GM13977 (cell line): ENCODE measurements at regions not wholly inside any gene's neighbourhood (a gene's known extent, or its start where the extent isn't known, plus 50 kb on each side); places are given as distances from the start of the nearest gene placed in this dataset.

Source experiments
- DNase-seq: peaks from one replicate; pipeline ENCODE4 v3.0.0; 2012; ENCODE audit warnings: low spot score
- in situ Hi-C: fragments of 300-500 bp; cut with MboI; formaldehyde crosslinking; loops from one replicate; pipeline ENCODE4 v1.12.0; 2022; ENCODE audit warnings: low sequenced_read_pairs, low pct_unique_long_range_greater_than_20kb, mixed read lengths, inconsistent platforms; ENCODE audit not compliant: unreplicated experiment
- TF ChIP-seq, protein P1 (sequence below): IDR thresholded peaks from 2 replicates; pipeline ENCODE4 v1.5.1; 2012; ENCODE audit warnings: mild to moderate bottlenecking, control low read depth; ENCODE audit not compliant: insufficient read depth; ENCODE audit errors: extremely low read depth, missing control alignments

DNA sequence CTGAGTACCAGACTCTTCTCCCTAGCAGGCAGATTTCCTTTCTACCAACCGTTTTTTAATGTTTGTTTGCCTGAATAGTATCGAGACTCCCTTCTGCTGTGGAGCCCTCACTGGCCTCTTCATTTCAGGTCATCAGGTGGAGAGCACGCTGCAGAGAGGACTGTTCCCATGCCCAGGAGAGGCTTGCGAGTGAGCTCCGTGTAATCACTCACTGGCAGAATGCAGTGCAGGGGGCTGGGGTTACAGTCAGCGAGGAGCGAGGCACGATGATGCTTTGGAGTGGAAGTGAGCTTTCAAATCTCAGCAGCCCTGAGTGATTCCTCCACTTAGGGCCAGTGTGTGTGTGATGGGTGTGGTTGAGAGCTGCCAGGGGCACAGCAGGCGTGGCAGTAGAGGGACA is 385.2 kb downstream of the SHQ1 start:
- no peak for DNase-seq
- in situ Hi-C loops = no loop called here
- TF ChIP-seq, protein P1, sequence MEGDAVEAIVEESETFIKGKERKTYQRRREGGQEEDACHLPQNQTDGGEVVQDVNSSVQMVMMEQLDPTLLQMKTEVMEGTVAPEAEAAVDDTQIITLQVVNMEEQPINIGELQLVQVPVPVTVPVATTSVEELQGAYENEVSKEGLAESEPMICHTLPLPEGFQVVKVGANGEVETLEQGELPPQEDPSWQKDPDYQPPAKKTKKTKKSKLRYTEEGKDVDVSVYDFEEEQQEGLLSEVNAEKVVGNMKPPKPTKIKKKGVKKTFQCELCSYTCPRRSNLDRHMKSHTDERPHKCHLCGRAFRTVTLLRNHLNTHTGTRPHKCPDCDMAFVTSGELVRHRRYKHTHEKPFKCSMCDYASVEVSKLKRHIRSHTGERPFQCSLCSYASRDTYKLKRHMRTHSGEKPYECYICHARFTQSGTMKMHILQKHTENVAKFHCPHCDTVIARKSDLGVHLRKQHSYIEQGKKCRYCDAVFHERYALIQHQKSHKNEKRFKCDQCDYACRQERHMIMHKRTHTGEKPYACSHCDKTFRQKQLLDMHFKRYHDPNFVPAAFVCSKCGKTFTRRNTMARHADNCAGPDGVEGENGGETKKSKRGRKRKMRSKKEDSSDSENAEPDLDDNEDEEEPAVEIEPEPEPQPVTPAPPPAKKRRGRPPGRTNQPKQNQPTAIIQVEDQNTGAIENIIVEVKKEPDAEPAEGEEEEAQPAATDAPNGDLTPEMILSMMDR = no peak

DNA sequence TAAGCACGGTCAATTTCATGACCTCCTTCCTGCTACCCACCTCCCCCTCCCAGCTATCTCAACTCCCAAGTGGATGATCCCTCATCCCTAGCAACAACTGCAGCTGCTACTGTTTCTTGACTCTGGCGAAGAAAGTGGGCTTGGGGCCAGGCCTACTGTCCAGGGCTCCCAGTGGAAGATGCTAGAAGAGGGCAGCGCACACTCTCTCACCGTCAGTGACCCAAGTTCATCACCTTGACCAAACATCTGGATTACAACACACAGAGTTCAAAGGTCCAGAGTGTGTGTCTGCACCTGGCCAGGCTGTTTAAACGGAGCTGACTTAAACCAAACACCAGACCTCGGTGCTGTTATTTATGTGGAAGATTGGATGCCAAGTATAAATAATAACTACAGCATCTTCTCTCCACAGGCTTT is 385.6 kb downstream of the SHQ1 start:
- in situ Hi-C loops = no loop called here
- DNase-seq = no peak
- TF ChIP-seq, protein P1 = no peak

DNA sequence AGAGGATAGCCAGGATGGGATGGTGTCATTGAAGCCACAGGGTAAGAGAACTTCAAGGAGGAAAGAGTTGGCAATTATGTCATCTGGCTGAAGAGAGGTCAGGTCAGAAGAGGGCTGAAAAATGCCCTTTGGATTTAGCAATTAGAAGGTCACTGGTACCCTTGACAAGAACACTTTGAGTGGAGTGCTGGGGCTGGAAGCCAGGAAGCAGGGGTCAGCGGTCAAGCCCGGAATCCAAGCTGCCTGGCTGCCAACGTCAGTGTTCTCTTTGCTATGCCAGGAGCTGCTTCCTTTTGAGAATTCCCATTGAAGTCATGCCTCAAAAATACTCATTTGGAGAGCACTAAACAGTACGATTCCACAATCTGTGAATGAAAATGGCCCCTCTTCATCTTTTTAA is 386.5 kb downstream of the SHQ1 start:
- DNase-seq = no peak
- in situ Hi-C loops = no loop called here
- TF ChIP-seq, protein P1 = no peak

DNA sequence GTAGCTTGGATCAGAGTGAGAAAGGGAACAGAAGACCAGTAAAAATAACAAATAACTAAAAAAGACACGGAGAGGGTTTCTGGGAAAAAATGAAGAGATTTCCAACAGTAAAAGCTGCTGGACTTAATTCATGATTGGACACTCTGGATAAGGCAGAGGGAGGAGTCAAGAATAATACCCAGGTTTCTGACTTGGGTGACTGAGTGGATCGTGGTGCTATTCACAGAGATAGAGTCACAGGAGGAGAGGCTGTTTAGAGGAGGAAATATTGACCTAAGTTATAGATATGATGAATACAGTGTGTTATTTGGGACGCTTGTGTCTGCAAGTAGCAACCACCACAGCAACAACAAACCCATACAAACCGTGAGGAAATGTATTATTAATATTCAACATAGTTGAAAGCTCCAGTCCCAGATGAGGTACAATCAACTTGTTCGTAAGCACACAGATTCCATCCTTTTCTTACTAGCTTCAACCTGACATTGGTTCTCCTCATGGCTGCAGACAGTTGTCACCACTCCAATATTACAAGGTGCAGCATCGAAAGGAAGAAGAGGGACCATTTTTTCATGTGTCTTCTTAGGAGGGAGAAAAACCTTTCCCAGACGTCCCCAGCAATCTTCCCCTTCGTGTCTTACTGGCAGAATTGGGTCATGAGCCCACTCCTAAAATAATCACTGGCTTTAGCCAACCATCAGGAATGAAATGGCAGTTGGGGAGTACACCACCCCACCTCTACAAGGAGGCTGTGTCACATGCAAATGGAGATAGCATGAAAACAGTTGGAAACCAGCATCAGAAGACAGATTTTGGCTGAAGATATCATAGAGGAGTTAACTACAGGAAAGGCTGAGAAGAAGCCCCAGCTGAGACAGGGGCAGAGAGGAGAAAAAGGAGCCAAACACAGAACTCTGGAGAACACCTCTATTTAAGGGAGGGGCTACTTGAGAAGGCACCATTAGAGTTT is 387.8 kb downstream of the SHQ1 start:
- TF ChIP-seq, protein P1 = no peak
- no peak for DNase-seq
- in situ Hi-C loops = no loop called here

DNA sequence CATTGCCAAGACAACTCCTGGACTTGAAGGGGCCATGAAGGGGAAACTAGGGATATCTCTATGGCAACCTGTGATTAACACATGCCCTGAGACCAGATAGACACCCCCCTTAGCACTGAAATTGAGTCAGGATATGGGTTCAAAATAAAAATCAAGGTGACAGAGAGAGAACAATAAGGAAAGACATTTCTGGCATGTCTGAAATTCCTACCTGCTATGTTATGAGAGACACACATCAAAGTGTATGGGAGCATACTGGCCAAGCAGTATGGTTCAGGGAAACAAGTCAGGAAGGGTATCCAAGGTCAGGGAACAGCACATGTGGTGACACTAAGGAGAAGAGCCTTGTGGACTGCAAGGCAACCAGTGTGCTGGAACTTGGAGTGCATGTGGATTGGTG is 388.7 kb downstream of the SHQ1 start:
- TF ChIP-seq, protein P1 = no peak
- DNase-seq = no peak
- in situ Hi-C loops = no loop called here

DNA sequence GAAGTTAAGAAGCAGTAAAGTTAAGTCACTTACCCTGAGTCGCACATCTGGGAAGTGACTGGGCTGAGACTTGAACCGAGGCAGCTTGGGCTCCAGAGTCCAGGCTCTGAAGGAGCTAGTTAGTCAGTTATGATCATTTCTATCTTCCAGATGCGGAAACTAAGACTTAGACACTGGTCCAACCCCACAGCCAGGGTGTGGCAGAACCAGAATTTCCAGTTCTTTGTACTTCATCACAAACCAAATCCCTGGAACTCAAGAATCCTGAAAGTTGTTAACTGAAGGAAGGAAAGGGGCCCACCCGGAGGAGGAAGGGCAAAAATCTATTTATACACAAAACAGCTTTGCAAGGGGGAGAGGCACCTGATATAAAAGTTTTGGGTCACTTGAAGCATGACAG is 389.9 kb downstream of the SHQ1 start:
- in situ Hi-C loops = no loop called here
- DNase-seq = no peak
- TF ChIP-seq, protein P1 = no peak
